ENCODE measurements at regions not wholly inside any gene's neighbourhood (a gene's known extent, or its start where the extent isn't known, plus 50 kb on each side); places are given as distances from the start of the nearest gene placed in this dataset.
A peak's percentile ranks its signal among the peaks of the same experiment; 100 is the strongest.

DNA sequence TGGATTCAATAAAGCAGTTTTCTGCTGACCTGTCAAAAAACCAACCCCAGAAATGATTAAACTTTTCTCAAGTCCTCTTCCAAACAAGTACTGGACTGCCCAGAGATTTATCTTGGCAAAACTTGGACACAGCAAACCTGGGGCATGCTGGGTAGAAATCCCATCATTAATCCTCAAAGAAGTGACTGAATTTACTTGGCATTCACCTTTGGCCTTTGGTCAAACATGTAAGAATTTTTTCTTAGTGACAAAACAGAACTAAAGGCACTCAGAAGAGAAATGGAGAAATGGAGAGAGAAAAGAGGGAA lies 248.6 kb upstream of the NREP start:
- no peak for ATAC-seq
- no peak overlapping the region for H3K4me2 ChIP-seq
- Mint-ChIP-seq H3K27ac (0 out of 2 replicates have a peak overlapping the region, but pooled peaks have one; percentile 17), H3K36me3 (ENCODE audit: low read depth) (no peaks in the 10 kb centered on the region), H3K4me3 (no peak overlapping the region), H3K4me1 (peaks cover 2% of the 10 kb centered on the region; the same call in 1 of the 3 replicates), H3K9me3 (no peaks in the 10 kb centered on the region), H3K27me3 (ENCODE audit: insufficient read depth, low read depth, poor library complexity) (no peaks in the 10 kb centered on the region)
- no peak overlapping the region for H3K4me3 ChIP-seq
- no peaks in the 10 kb centered on the region for H3K79me2 ChIP-seq (replicated peaks; ENCODE audit: insufficient read depth)
- no peak for DNase-seq (ENCODE audit: low spot score)
- no peaks in the 10 kb centered on the region for H3K36me3 ChIP-seq (ENCODE audit: insufficient read depth)
- no peaks in the 10 kb centered on the region for H3K9me2 ChIP-seq (ENCODE audit: insufficient read depth)
- H3F3A ChIP-seq (replicated peaks; ENCODE audit: low read depth): no peaks in the 10 kb centered on the region
- H4K20me1 ChIP-seq (replicated peaks; ENCODE audit: insufficient read depth): no peaks in the 10 kb centered on the region
- TF ChIP-seq, protein P1, sequence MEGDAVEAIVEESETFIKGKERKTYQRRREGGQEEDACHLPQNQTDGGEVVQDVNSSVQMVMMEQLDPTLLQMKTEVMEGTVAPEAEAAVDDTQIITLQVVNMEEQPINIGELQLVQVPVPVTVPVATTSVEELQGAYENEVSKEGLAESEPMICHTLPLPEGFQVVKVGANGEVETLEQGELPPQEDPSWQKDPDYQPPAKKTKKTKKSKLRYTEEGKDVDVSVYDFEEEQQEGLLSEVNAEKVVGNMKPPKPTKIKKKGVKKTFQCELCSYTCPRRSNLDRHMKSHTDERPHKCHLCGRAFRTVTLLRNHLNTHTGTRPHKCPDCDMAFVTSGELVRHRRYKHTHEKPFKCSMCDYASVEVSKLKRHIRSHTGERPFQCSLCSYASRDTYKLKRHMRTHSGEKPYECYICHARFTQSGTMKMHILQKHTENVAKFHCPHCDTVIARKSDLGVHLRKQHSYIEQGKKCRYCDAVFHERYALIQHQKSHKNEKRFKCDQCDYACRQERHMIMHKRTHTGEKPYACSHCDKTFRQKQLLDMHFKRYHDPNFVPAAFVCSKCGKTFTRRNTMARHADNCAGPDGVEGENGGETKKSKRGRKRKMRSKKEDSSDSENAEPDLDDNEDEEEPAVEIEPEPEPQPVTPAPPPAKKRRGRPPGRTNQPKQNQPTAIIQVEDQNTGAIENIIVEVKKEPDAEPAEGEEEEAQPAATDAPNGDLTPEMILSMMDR (conservative IDR thresholded peaks at IDR 0.05; ENCODE audit: low read depth in 2 of 2): no peak
- TF ChIP-seq CREB1 (CRISPR knock-in tag; IDR thresholded peaks at IDR 0.05; ENCODE audit: low read depth) (no peak), JUNB (IDR thresholded peaks at IDR 0.05; ENCODE audit: unreplicated experiment) (no peak), EZH2phosphoT487 (IDR thresholded peaks at IDR 0.05; ENCODE audit: unreplicated experiment) (no peak), EZH2 (IDR thresholded peaks at IDR 0.05; ENCODE audit: low read depth, unreplicated experiment) (no peak), ZNF331 (CRISPR knock-in tag; IDR thresholded peaks at IDR 0.05; ENCODE audit: low read depth) (no peak), ETS1 (IDR thresholded peaks at IDR 0.05) (no peak), ZNF114 (CRISPR knock-in tag; IDR thresholded peaks at IDR 0.05) (no peak), POLR2AphosphoS5 (IDR thresholded peaks at IDR 0.05; ENCODE audit: low read depth) (no peak), STAT1 (IDR thresholded peaks at IDR 0.05; ENCODE audit: unreplicated experiment) (no peak), NANOG (IDR thresholded peaks at IDR 0.05; ENCODE audit: borderline replicate concordance) (no peak)
- TF ChIP-seq, protein P2, sequence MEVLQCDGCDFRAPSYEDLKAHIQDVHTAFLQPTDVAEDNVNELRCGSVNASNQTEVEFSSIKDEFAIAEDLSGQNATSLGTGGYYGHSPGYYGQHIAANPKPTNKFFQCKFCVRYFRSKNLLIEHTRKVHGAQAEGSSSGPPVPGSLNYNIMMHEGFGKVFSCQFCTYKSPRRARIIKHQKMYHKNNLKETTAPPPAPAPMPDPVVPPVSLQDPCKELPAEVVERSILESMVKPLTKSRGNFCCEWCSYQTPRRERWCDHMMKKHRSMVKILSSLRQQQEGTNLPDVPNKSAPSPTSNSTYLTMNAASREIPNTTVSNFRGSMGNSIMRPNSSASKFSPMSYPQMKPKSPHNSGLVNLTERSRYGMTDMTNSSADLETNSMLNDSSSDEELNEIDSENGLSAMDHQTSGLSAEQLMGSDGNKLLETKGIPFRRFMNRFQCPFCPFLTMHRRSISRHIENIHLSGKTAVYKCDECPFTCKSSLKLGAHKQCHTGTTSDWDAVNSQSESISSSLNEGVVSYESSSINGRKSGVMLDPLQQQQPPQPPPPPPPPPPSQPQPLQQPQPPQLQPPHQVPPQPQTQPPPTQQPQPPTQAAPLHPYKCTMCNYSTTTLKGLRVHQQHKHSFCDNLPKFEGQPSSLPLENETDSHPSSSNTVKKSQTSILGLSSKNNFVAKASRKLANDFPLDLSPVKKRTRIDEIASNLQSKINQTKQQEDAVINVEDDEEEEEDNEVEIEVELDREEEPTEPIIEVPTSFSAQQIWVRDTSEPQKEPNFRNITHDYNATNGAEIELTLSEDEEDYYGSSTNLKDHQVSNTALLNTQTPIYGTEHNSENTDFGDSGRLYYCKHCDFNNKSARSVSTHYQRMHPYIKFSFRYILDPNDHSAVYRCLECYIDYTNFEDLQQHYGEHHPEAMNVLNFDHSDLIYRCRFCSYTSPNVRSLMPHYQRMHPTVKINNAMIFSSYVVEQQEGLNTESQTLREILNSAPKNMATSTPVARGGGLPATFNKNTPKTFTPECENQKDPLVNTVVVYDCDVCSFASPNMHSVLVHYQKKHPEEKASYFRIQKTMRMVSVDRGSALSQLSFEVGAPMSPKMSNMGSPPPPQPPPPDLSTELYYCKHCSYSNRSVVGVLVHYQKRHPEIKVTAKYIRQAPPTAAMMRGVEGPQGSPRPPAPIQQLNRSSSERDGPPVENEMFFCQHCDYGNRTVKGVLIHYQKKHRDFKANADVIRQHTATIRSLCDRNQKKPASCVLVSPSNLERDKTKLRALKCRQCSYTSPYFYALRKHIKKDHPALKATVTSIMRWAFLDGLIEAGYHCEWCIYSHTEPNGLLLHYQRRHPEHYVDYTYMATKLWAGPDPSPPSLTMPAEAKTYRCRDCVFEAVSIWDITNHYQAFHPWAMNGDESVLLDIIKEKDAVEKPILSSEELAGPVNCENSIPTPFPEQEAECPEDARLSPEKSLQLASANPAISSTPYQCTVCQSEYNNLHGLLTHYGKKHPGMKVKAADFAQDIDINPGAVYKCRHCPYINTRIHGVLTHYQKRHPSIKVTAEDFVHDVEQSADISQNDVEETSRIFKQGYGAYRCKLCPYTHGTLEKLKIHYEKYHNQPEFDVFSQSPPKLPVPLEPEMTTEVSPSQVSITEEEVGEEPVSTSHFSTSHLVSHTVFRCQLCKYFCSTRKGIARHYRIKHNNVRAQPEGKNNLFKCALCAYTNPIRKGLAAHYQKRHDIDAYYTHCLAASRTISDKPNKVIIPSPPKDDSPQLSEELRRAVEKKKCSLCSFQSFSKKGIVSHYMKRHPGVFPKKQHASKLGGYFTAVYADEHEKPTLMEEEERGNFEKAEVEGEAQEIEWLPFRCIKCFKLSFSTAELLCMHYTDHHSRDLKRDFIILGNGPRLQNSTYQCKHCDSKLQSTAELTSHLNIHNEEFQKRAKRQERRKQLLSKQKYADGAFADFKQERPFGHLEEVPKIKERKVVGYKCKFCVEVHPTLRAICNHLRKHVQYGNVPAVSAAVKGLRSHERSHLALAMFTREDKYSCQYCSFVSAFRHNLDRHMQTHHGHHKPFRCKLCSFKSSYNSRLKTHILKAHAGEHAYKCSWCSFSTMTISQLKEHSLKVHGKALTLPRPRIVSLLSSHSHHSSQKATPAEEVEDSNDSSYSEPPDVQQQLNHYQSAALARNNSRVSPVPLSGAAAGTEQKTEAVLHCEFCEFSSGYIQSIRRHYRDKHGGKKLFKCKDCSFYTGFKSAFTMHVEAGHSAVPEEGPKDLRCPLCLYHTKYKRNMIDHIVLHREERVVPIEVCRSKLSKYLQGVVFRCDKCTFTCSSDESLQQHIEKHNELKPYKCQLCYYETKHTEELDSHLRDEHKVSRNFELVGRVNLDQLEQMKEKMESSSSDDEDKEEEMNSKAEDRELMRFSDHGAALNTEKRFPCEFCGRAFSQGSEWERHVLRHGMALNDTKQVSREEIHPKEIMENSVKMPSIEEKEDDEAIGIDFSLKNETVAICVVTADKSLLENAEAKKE (CRISPR knock-in tag; IDR thresholded peaks at IDR 0.05): no peak
- TF ChIP-seq, protein P3, sequence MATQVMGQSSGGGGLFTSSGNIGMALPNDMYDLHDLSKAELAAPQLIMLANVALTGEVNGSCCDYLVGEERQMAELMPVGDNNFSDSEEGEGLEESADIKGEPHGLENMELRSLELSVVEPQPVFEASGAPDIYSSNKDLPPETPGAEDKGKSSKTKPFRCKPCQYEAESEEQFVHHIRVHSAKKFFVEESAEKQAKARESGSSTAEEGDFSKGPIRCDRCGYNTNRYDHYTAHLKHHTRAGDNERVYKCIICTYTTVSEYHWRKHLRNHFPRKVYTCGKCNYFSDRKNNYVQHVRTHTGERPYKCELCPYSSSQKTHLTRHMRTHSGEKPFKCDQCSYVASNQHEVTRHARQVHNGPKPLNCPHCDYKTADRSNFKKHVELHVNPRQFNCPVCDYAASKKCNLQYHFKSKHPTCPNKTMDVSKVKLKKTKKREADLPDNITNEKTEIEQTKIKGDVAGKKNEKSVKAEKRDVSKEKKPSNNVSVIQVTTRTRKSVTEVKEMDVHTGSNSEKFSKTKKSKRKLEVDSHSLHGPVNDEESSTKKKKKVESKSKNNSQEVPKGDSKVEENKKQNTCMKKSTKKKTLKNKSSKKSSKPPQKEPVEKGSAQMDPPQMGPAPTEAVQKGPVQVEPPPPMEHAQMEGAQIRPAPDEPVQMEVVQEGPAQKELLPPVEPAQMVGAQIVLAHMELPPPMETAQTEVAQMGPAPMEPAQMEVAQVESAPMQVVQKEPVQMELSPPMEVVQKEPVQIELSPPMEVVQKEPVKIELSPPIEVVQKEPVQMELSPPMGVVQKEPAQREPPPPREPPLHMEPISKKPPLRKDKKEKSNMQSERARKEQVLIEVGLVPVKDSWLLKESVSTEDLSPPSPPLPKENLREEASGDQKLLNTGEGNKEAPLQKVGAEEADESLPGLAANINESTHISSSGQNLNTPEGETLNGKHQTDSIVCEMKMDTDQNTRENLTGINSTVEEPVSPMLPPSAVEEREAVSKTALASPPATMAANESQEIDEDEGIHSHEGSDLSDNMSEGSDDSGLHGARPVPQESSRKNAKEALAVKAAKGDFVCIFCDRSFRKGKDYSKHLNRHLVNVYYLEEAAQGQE (IDR thresholded peaks at IDR 0.05; ENCODE audit: unreplicated experiment): no peak
- no peaks in the 10 kb centered on the region for H3K4me1 ChIP-seq (ENCODE audit: insufficient read depth)
- H3K27ac ChIP-seq (ENCODE audit: low read depth): no peak overlapping the region
- H3K27me3 ChIP-seq (ENCODE audit: insufficient read depth): no peaks in the 10 kb centered on the region
- no peak overlapping the region for H2AFZ ChIP-seq

Measured in GM23338 (cell line).